ENCODE measurements at regions not wholly inside any gene's neighbourhood (a gene's known extent, or its start where the extent isn't known, plus 50 kb on each side); places are given as distances from the start of the nearest gene placed in this dataset.
A peak's percentile ranks its signal among the peaks of the same experiment; 100 is the strongest.

DNA sequence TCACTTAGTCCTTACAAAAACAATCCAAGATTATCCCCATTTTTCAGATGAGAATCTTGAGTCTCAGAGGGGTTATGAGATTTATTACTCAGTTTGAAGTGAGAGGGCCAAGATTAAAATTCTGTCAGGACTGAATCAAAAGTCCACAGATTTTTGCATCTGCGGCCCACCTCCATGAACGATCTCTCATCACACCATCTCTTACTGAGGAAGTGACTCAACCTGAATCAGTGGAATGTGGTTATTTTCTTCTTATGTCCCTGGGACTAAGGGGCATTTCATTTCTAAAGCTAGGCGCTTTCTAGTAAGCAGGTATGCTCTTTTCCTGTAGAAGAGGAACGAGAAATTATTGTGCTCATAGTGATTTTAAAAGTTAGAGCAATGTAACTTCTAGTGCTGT, 360.3 kb upstream of the SPHKAP start:
- TF ChIP-seq, protein P1, sequence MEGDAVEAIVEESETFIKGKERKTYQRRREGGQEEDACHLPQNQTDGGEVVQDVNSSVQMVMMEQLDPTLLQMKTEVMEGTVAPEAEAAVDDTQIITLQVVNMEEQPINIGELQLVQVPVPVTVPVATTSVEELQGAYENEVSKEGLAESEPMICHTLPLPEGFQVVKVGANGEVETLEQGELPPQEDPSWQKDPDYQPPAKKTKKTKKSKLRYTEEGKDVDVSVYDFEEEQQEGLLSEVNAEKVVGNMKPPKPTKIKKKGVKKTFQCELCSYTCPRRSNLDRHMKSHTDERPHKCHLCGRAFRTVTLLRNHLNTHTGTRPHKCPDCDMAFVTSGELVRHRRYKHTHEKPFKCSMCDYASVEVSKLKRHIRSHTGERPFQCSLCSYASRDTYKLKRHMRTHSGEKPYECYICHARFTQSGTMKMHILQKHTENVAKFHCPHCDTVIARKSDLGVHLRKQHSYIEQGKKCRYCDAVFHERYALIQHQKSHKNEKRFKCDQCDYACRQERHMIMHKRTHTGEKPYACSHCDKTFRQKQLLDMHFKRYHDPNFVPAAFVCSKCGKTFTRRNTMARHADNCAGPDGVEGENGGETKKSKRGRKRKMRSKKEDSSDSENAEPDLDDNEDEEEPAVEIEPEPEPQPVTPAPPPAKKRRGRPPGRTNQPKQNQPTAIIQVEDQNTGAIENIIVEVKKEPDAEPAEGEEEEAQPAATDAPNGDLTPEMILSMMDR (IDR thresholded peaks at IDR 0.05; ENCODE audit: insufficient read depth, low read depth, low read length, missing control alignments): no peak

GRCh38 chr2:228540976-228541375, 359.5 kb upstream of the SPHKAP start:
- TF ChIP-seq, protein P1 (IDR thresholded peaks at IDR 0.05; ENCODE audit: insufficient read depth, low read depth, low read length, missing control alignments): no peak
- H3K4me3 ChIP-seq (ENCODE audit: low read depth, low read length): no peak overlapping the region
- no peak for DNase-seq (ENCODE audit: low read depth)

More for the DNA sequence above, 360.3 kb upstream of the SPHKAP start:
- H3K4me3 ChIP-seq (ENCODE audit: low read depth, low read length): no peak overlapping the region
- DNase-seq (ENCODE audit: low read depth): no peak

DNA sequence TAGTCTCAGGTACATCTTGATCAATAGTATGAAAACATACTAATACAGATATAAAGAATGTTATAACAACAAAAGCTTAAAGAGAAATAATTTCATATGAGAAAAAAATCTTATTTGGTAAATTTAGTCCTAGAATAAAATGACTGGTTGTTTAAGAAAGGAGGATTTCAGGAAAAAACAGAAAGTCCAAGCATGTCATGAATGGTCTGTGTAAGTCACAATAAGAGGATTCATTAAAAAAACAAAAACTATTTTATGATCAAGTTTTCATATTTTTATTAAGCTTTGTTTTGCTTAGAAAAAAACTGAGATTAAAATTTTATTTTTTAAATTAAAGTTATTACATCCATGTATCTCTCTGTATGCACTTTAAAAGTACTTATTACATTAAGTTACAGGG, 353.9 kb upstream of the SPHKAP start:
- DNase-seq (ENCODE audit: low read depth): no peak
- H3K4me3 ChIP-seq (ENCODE audit: low read depth, low read length): no peak overlapping the region
- TF ChIP-seq, protein P1 (IDR thresholded peaks at IDR 0.05; ENCODE audit: insufficient read depth, low read depth, low read length, missing control alignments): no peak

DNA sequence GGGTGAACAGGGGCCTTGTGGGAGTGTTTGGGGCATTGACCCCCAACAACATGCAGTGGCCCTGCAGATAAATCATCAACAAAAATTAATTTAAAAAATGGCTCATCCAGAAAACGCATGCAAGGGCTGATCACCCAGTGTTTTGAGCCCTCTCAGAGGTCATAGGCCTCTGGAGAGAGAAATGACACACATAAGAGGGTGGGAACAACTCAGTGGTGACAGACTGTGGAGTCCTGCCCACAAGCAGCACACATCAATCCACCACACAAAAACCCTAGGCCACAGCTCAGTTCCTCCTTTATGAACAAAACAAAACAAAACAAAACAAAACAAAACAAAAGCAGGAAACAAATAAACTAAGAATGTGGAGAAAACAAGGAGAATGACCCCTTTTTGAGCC, 351.7 kb upstream of the SPHKAP start:
- TF ChIP-seq, protein P1 (IDR thresholded peaks at IDR 0.05; ENCODE audit: insufficient read depth, low read depth, low read length, missing control alignments): no peak
- peak; percentile 62 for DNase-seq (ENCODE audit: low read depth)
- H3K4me3 ChIP-seq (ENCODE audit: low read depth, low read length): no peak overlapping the region

DNA sequence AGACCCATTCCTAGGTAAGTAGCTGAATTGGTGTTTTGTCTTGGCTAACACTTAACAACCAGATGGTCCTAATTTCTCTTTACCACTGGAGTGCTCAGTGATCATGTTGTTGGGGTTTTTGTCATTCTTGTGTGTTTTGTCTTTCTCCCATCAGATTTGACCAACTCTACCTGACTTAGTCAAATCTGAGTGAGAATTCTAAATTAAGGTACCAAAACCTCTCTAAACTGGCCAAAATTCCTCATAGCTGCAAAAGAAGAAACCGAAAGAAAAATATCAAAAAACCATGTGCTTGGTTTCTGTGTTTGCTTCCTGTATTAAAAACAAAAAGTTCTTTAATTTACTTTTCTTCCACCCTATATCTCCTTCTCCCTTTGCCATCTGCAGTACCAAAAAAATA, 350.7 kb upstream of the SPHKAP start:
- TF ChIP-seq, protein P1 (IDR thresholded peaks at IDR 0.05; ENCODE audit: insufficient read depth, low read depth, low read length, missing control alignments): no peak
- peak; percentile 52 for DNase-seq (ENCODE audit: low read depth)
- H3K4me3 ChIP-seq (ENCODE audit: low read depth, low read length): no peak overlapping the region; the same call in 1 of the 2 replicates

DNA sequence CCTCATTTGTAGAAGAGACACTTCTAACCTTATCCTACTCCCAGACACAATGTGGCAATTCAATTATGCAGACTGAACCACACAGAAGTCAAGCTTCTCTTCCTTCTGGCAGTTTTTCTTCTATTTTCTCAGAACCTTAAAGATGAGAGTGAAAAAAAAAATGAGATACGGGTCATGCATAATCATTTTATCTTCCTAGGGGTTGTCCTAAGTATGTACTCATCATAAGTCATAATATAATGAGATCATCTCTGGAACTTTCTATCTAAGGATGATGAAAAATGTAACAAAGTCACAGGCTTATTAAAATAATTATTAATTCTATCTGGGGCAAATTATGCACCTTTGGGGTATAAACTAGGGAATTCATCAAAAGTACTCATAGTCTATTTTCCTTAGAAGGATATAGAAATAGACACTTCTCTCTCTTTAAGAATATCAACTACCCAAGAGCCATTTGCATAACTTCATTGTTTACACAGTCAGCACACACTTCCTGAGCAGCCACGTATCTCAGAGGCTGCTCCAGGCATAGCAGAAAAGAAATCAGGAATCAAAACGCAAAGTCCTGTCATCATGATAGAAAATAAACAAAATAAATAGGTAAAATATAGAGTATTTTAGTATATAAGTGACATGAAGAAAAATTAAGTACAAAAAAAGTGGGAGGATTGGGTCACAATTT, 345.9 kb upstream of the SPHKAP start:
- H3K4me3 ChIP-seq (ENCODE audit: low read depth, low read length): no peak overlapping the region
- no peak for DNase-seq (ENCODE audit: low read depth)
- TF ChIP-seq, protein P1 (IDR thresholded peaks at IDR 0.05; ENCODE audit: insufficient read depth, low read depth, low read length, missing control alignments): no peak

DNA sequence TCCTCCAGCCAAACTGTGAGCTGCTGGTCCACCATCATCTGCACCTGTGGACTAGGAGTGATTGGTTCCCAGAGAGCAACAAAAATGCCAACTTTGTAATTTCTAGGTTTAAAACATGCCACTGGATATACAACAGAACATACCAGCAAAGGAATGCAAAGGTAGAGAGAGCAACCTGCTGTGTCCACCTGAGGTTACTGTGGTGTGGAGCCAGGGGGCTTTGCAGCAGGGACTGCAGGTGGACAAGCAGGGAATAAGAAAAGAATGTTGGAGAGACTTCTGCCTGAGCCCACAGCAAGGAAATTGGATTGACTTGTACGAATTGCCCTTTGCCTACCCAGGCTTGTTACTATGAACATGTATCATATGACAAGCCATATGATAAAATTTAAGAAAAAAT, 345.2 kb upstream of the SPHKAP start:
- no peak for DNase-seq (ENCODE audit: low read depth)
- TF ChIP-seq, protein P1 (IDR thresholded peaks at IDR 0.05; ENCODE audit: insufficient read depth, low read depth, low read length, missing control alignments): no peak
- H3K4me3 ChIP-seq (ENCODE audit: low read depth, low read length): no peak overlapping the region

All from GM12865 (cell line).